GM21825 (cell line): ENCODE measurements at regions not wholly inside any gene's neighbourhood (a gene's known extent, or its start where the extent isn't known, plus 50 kb on each side); places are given as distances from the start of the nearest gene placed in this dataset.
A peak's percentile ranks its signal among the peaks of the same experiment; 100 is the strongest.
"Not testable (repeated sequence)": the region's sequence is repeated elsewhere in the genome, so short reads cannot be mapped to it uniquely, and the experiment has no call there.

Source experiments
- ATAC-seq: cut with Tn5 transposase; IDR thresholded peaks from one replicate; pipeline ENCODE4 v1.9.1; 2021; ENCODE audit warnings: mild to moderate bottlenecking, moderate library complexity; ENCODE audit not compliant: unreplicated experiment

GRCh38 chr2:122255924-122256323 is 500.5 kb downstream of the TSN start:
- no peak for ATAC-seq

- no peak for ATAC-seq
These were observed 506.5 kb downstream of the TSN start for GRCh38 chr2:122261911-122262310.

- ATAC-seq, result no peak
These were observed 508.3 kb downstream of the TSN start for GRCh38 chr2:122263746-122264145.

- no peak for ATAC-seq
These were observed 511.2 kb downstream of the TSN start for GRCh38 chr2:122266636-122267035.

GRCh38 chr2:122267947-122268346 is 512.5 kb downstream of the TSN start:
- no peak for ATAC-seq

- ATAC-seq, result no peak
These were observed 518.5 kb downstream of the TSN start for GRCh38 chr2:122273785-122274419.

GRCh38 chr2:122277956-122278355 is 522.5 kb downstream of the TSN start:
- ATAC-seq, result no peak

GRCh38 chr2:122300758-122301157 is 545.3 kb downstream of the TSN start:
- ATAC-seq, result no peak

GRCh38 chr2:122307763-122308162 is 552.3 kb downstream of the TSN start:
- no peak for ATAC-seq

GRCh38 chr2:122315306-122315705 is 559.9 kb downstream of the TSN start:
- no peak for ATAC-seq

GRCh38 chr2:122319539-122320132 is 564.2 kb downstream of the TSN start:
- ATAC-seq, result no peak

GRCh38 chr2:122322815-122323214 is 567.4 kb downstream of the TSN start:
- ATAC-seq, result no peak

GRCh38 chr2:122323927-122324326 is 568.5 kb downstream of the TSN start:
- ATAC-seq, result no peak

GRCh38 chr2:122326471-122326870 is 571.0 kb downstream of the TSN start:
- no peak for ATAC-seq

- no peak for ATAC-seq
These were observed 573.4 kb downstream of the TSN start for GRCh38 chr2:122328816-122329215.

GRCh38 chr2:122329278-122329677 is 573.8 kb downstream of the TSN start:
- no peak for ATAC-seq

- ATAC-seq, result no peak
These were observed 578.5 kb downstream of the TSN start for GRCh38 chr2:122333932-122334331.

GRCh38 chr2:122338000-122338399 is 582.5 kb downstream of the TSN start:
- no peak for ATAC-seq

GRCh38 chr2:122340246-122340645 is 584.8 kb downstream of the TSN start:
- ATAC-seq, result peak; percentile 95

- no peak for ATAC-seq
These were observed 585.6 kb downstream of the TSN start for GRCh38 chr2:122341007-122341406.

GRCh38 chr2:122352151-122352550 is 596.7 kb downstream of the TSN start:
- ATAC-seq, result not testable (repeated sequence)

GRCh38 chr2:122357998-122358397 is 602.5 kb downstream of the TSN start:
- no peak for ATAC-seq

- no peak for ATAC-seq
These were observed 603.3 kb downstream of the TSN start for GRCh38 chr2:122358729-122359128.
